SK-MEL-5 (cell line): ENCODE measurements at regions not wholly inside any gene's neighbourhood (a gene's known extent, or its start where the extent isn't known, plus 50 kb on each side); places are given as distances from the start of the nearest gene placed in this dataset.
"Not testable (repeated sequence)": the region's sequence is repeated elsewhere in the genome, so short reads cannot be mapped to it uniquely, and the experiment has no call there.

Experiments
- DNase-seq: peaks from one replicate; pipeline ENCODE4 v3.0.0-alpha.2; 2016; ENCODE audit warnings: low read depth, low spot score
- in situ Hi-C: cut with HindIII; loops from 2 replicates; pipeline ENCODE4 v1.10.0; 2016; ENCODE audit warnings: low sequenced_read_pairs, high pct_unique_total_duplicates, low pct_unique_long_range_greater_than_20kb

GRCh38 chr2:7428454-7429204, 511.4 kb downstream of the RNF144A start:
- in situ Hi-C loops = no loop called here
- DNase-seq = no peak

- DNase-seq = no peak
- in situ Hi-C loops = no loop called here
These were observed 512.5 kb downstream of the RNF144A start for GRCh38 chr2:7429733-7430132.

- no peak for DNase-seq
- in situ Hi-C loops = no loop called here
These were observed 513.2 kb downstream of the RNF144A start for GRCh38 chr2:7430421-7430868.

GRCh38 chr2:7430869-7431641, 513.8 kb downstream of the RNF144A start:
- no peak for DNase-seq
- in situ Hi-C loops = no loop called here

- in situ Hi-C loops = no loop called here
- DNase-seq = no peak
These were observed 515.2 kb downstream of the RNF144A start for GRCh38 chr2:7432436-7432835.

GRCh38 chr2:7436096-7436906, 519.1 kb downstream of the RNF144A start:
- DNase-seq = no peak
- in situ Hi-C loops = no loop called here

GRCh38 chr2:7437141-7437540, 519.9 kb downstream of the RNF144A start:
- DNase-seq = no peak
- in situ Hi-C loops = no loop called here

- in situ Hi-C loops = no loop called here
- DNase-seq = no peak
These were observed 520.8 kb downstream of the RNF144A start for GRCh38 chr2:7437716-7438632.

- in situ Hi-C loops = no loop called here
- DNase-seq = no peak
These were observed 521.6 kb downstream of the RNF144A start for GRCh38 chr2:7438855-7439254.

GRCh38 chr2:7440977-7441376, 523.8 kb downstream of the RNF144A start:
- DNase-seq = no peak
- in situ Hi-C loops = no loop called here

- DNase-seq, in situ Hi-C loops: not testable (repeated sequence)
These were observed 524.6 kb downstream of the RNF144A start for GRCh38 chr2:7441841-7442240.

- in situ Hi-C loops = no loop called here
These were observed 527.4 kb downstream of the RNF144A start for GRCh38 chr2:7444626-7445025.

GRCh38 chr2:7448578-7449264, 531.5 kb downstream of the RNF144A start:
- no peak for DNase-seq
- in situ Hi-C loops = no loop called here

More at GRCh38 chr2:7444626-7445025, 527.4 kb downstream of the RNF144A start:
- DNase-seq = no peak

GRCh38 chr2:7449298-7449697, 532.1 kb downstream of the RNF144A start:
- in situ Hi-C loops = no loop called here
- no peak for DNase-seq

- in situ Hi-C loops = no loop called here
- DNase-seq = no peak
These were observed 533.1 kb downstream of the RNF144A start for GRCh38 chr2:7450188-7450832.

GRCh38 chr2:7450833-7451190, 533.6 kb downstream of the RNF144A start:
- no peak for DNase-seq
- in situ Hi-C loops = no loop called here
